ENCODE measurements at regions not wholly inside any gene's neighbourhood (a gene's known extent, or its start where the extent isn't known, plus 50 kb on each side); places are given as distances from the start of the nearest gene placed in this dataset.

- Histone ChIP-seq H3K4me2 (ENCODE audit: insufficient read depth, low read length) (no peak overlapping the region), H3K79me2 (ENCODE audit: control insufficient read depth, insufficient read depth, low read length) (no peaks in the 10 kb centered on the region), H3K36me3 (ENCODE audit: control insufficient read depth, insufficient read depth, low read length) (no peaks in the 10 kb centered on the region), H3K4me1 (replicated peaks in 1 of 2; ENCODE audit: control insufficient read depth in 2 of 2, insufficient read depth in 2 of 2, low read length in 2 of 2) (no peaks in the 10 kb centered on the region), H3K9me3 (replicated peaks; ENCODE audit: control insufficient read depth, insufficient read depth, low read depth, low read length) (no peaks in the 10 kb centered on the region), H4K20me1 (replicated peaks; ENCODE audit: control insufficient read depth, insufficient read depth, low read length) (no peaks in the 10 kb centered on the region), H3K9me1 (ENCODE audit: control insufficient read depth, insufficient read depth, low read length) (no peaks in the 10 kb centered on the region), H3K27ac (ENCODE audit: extremely low read depth, low read depth, low read length) (no peak overlapping the region), H3K4me3 (no peak overlapping the region), H3K9ac (ENCODE audit: insufficient read depth in 1 of 2, low read depth in 2 of 2, low read length in 2 of 2) (no peak overlapping the region), H3K27me3 (ENCODE audit: control insufficient read depth in 2 of 2, insufficient read depth in 2 of 2, low read length in 2 of 2) (no peaks in the 10 kb centered on the region), H2AFZ (ENCODE audit: low read depth, low read length) (no peak overlapping the region)
- intact Hi-C loops (cut with micrococcal nuclease) (no loop called here), in situ Hi-C loops (cut with MboI) (no loop called here)
- BruUV-seq (replicated peaks): no TSS peak
- FAIRE-seq (no peak), ATAC-seq (no peak), DNase-seq (ENCODE audit: extremely low read depth in 1 of 4, low spot score in 3 of 4) (no peak)
- POLR2A ChIA-PET: no interaction called here
- 4% methylated on average over 3 of the region's 3 CpGs for WGBS (ENCODE audit: insufficient coverage, low coverage, missing lambda C conversion rate)
- CTCF ChIA-PET (ENCODE audit: low intra/inter-chr PET ratio): no interaction called here
- TF ChIP-seq PTTG1 (tag; IDR thresholded peaks at IDR 0.05; ENCODE audit: low read depth) (no peak), ZNF124 (CRISPR knock-in tag; IDR thresholded peaks at IDR 0.05) (no peak), ZNF146 (CRISPR knock-in tag; IDR thresholded peaks at IDR 0.05; ENCODE audit: unreplicated experiment) (no peak), ZNF134 (CRISPR knock-in tag; conservative IDR thresholded peaks at IDR 0.05) (no peak), POLR2A (conservative IDR thresholded peaks at IDR 0.05) (no peak), RBM17 (IDR thresholded peaks at IDR 0.05; ENCODE audit: borderline replicate concordance, low read depth, low read length) (no peak), PTBP1 (IDR thresholded peaks at IDR 0.05; ENCODE audit: low read depth, low read length) (no peak), ZNF318 (IDR thresholded peaks at IDR 0.05; ENCODE audit: borderline replicate concordance in 1 of 2, low read depth in 1 of 2) (no peak), ZNF668 (CRISPR knock-in tag; IDR thresholded peaks at IDR 0.05) (no peak), ZNF324 (CRISPR knock-in tag; IDR thresholded peaks at IDR 0.05) (no peak)
These were observed 335.2 kb downstream of the BMP4 start for GRCh38 chr14:53621433-53621832.
